GM19372 (cell line): ENCODE measurements at regions not wholly inside any gene's neighbourhood (a gene's known extent, or its start where the extent isn't known, plus 50 kb on each side); places are given as distances from the start of the nearest gene placed in this dataset.

Source experiments
- ATAC-seq: cut with Tn5 transposase; IDR thresholded peaks from one replicate; pipeline ENCODE4 v1.9.1; 2021; ENCODE audit warnings: mild to moderate bottlenecking, low read depth, moderate library complexity; ENCODE audit not compliant: unreplicated experiment

GRCh38 chr12:115023279-115024265 is 339.6 kb upstream of the TBX3 start:
- no peak for ATAC-seq

- ATAC-seq, result no peak
Measured at GRCh38 chr12:115020091-115020490, 336.1 kb upstream of the TBX3 start.

- no peak for ATAC-seq
Measured at GRCh38 chr12:115017346-115017745, 333.4 kb upstream of the TBX3 start.

GRCh38 chr12:115013236-115013981 is 329.4 kb upstream of the TBX3 start:
- ATAC-seq, result no peak

DNA sequence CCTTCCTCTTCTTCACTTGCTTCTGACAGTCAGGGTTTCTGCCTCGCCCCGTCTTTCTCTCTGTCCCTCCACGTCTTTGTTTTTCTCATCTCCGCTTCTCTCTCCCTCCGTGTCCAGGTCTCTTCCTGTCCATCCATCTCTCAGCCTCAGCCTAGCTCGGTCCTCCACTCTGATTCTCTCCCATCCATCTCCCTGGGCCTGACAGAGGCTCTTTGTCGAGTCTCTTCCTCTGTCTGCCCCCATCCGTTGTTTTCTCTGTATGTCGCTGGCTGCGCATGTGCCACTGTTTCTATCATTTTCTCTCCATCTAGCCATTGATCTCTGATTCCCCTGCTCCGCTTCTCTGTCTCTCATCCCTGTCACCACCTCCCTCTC is 328.9 kb upstream of the TBX3 start:
- ATAC-seq, result no peak

- no peak for ATAC-seq
Measured at GRCh38 chr12:115011703-115012102, 327.7 kb upstream of the TBX3 start.

GRCh38 chr12:115010324-115010995 is 326.5 kb upstream of the TBX3 start:
- ATAC-seq, result no peak

- no peak for ATAC-seq
Measured at GRCh38 chr12:115008929-115009328, 325.0 kb upstream of the TBX3 start.

DNA sequence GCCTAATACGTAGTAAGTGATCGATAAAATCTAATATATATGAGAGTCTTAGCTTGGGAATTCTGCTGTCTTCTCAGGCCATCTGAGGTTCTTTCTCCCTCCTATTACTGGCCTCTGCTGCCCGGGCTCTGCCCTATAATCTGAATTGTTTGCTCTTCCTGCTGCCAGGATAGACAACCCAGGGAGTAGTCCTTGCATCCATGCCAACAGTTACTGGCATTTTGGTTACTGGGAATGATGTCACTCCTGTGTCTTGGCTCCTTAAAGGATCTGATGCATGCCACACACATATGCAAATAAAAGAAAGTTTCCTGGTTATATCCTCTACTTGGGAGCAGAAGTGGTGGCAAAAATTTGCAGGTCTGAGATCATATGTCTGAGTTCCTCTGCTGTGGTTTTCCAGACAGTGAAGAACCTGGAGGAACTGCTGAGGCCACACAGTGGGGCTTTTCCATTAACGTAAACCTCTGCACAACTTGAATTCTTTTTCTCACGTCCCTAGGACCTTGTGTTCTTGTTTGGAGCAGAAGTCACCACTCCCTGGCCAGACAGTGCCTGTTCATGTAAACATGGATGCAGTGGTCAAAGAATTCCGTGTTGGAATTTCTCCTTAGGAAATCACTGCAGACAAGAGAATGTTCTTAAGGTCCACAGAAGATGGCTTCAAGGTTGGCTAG is 320.6 kb upstream of the TBX3 start:
- ATAC-seq, result no peak

GRCh38 chr12:115002434-115002833 is 318.5 kb upstream of the TBX3 start:
- no peak for ATAC-seq

DNA sequence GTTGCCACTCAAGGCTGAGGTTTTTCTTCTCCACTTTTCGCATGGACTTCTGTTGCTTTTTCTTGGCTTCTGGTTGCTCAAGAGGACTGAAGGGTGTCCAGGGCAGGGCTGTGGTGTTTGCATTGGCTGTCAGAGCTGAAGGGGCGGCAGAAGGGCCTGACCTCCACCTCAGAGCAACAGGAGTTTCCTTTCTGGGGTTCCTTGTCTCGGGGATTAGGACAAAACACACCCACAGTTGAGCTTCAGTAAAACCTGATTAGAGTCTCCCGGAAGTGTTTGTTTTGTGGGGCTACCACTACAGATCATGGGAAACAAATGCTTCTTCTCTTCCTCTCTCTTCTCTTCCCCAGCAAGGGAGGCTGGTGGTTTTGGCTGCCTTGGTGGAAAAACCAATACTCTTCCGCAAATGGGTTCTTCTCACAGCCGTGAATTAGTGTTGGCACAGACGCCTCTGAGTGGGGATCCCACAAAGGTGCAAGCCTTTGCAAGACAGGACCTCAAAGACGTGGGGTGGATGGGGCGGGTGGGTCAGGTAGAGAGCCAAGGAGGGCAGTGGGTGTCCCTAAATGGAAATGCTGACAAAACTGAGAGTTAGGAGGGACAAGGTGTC is 317.7 kb upstream of the TBX3 start:
- ATAC-seq, result no peak

GRCh38 chr12:115000038-115000437 is 316.1 kb upstream of the TBX3 start:
- ATAC-seq, result no peak

DNA sequence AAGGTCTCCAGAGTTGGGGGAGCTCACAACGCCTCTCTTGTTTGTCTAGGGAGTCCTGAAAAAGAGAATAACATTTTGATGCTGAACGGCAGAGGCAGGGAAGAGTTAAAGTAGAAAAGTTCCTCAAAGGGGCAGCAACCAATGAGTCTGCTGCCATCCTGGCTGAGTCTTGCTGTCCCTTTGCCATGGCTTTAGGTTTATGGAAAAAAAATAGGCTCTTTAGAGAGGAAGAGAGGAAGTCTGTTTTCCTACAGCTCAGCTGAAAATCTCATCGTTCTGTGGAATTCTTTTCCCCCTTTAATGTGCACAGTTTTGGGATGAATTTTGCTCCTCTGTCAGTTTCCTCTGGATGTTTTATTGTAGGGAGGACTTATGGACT is 314.8 kb upstream of the TBX3 start:
- ATAC-seq, result no peak

DNA sequence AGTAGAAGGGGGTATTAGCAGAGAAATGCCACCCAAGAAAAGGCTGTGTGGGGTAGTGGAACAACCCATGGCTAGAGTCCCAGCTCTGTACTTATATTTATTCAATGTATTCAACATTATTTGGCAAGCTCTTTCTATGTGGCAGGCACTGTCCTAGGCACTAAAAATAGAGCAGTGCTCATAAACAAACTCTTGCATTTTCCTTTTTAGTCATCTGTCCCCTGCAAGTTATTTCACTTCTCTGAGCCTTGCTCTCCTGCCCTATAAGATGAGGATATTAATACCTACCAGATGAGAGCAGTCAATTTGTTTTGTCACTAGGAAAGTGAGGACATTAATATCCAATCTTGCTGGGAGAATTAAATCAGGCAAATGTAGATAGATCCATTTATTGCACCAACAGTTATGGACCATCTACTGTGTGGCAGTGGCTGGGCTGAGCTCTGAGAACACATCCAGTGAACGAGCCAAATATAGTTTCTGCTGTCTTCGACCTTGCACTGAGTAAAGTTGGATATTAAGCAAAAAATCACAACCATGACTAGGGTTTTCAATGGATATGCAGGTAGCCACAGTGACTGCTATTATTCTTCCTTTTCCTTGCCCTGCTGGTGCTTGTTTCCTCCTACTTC is 314.3 kb upstream of the TBX3 start:
- no peak for ATAC-seq

GRCh38 chr12:114996382-114996781 is 312.4 kb upstream of the TBX3 start:
- ATAC-seq, result no peak

GRCh38 chr12:114995891-114996290 is 311.9 kb upstream of the TBX3 start:
- ATAC-seq, result no peak

- ATAC-seq, result no peak
Measured at GRCh38 chr12:114993165-114993564, 309.2 kb upstream of the TBX3 start.

DNA sequence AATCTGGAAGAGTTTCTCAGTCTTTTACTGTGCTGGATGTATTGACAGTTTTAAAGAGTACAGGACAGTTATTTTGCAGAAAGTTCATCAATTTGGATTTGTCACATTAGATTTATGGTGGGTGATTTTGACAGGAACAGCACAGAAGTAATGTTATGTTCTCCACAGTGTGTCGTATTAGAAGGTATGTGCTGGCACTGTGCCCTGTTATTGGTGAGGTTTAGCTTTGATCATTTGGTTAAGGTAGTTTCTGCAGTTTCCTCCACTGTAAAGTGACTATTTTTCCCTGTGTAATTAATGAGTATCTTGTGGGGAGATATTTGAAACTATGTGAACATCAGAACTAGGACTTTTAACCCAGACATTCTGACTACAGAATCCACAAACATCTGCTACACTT is 308.5 kb upstream of the TBX3 start:
- no peak for ATAC-seq

DNA sequence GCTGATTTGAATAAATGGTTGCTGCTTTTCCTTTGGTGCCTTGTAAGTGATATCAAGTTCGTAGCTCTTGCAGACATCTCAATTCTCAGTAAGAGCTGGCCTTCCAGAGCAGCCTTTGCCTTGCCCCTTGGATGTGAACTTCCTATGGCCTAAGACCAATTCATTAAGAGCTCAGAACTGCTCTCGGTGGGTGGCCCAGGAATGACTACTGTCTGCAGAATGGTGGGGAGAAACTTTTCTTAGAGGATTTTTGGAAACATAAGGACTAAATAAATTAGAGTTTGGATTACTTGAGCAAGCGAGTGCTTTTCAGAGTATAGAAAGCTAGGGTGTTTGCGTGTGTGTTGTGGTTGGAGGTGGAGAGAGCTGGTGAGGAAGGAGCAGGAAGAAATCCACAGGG is 306.4 kb upstream of the TBX3 start:
- ATAC-seq, result no peak

GRCh38 chr12:114986849-114987248 is 302.9 kb upstream of the TBX3 start:
- no peak for ATAC-seq
